ENCODE measurements at regions not wholly inside any gene's neighbourhood (a gene's known extent, or its start where the extent isn't known, plus 50 kb on each side); places are given as distances from the start of the nearest gene placed in this dataset.

DNA sequence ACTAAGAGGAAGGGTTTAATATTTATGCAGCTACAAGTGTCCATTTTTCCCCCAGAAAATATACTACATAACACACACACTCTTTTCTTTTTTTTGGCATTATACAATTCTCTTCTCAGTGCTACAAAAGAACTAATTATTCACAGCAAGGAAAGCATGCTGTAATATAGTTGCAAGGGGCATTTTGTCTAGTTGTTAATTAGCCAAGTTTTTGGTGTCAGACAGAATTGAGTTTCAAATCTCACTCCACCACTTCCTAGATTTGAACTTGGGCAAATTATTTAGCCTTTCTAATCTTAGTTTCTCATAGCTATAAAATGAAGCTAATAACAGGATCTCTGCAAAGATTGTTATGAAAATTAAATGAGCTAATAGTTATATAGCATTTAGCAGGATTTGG lies 60.0 kb upstream of the VTCN1 start:
- Histone ChIP-seq H3K4me1 (replicated peaks) (no peaks in the 10 kb centered on the region), H3K9me3 (no peaks in the 10 kb centered on the region), H3K4me3 (no peak overlapping the region), H3K36me3 (no peaks in the 10 kb centered on the region), H3K27ac (no peak overlapping the region), H3K27me3 (replicated peaks; ENCODE audit: insufficient read depth) (no peaks in the 10 kb centered on the region)
- no peak for TF ChIP-seq POLR2A (IDR thresholded peaks at IDR 0.05)
- TF ChIP-seq, protein P1, sequence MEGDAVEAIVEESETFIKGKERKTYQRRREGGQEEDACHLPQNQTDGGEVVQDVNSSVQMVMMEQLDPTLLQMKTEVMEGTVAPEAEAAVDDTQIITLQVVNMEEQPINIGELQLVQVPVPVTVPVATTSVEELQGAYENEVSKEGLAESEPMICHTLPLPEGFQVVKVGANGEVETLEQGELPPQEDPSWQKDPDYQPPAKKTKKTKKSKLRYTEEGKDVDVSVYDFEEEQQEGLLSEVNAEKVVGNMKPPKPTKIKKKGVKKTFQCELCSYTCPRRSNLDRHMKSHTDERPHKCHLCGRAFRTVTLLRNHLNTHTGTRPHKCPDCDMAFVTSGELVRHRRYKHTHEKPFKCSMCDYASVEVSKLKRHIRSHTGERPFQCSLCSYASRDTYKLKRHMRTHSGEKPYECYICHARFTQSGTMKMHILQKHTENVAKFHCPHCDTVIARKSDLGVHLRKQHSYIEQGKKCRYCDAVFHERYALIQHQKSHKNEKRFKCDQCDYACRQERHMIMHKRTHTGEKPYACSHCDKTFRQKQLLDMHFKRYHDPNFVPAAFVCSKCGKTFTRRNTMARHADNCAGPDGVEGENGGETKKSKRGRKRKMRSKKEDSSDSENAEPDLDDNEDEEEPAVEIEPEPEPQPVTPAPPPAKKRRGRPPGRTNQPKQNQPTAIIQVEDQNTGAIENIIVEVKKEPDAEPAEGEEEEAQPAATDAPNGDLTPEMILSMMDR (IDR thresholded peaks at IDR 0.05): no peak
- TF ChIP-seq POLR2AphosphoS5 (IDR thresholded peaks at IDR 0.05): no peak
- DNase-seq (ENCODE audit: low spot score): no peak
- intact Hi-C loops (cut with DNase I): no loop called here

DNA sequence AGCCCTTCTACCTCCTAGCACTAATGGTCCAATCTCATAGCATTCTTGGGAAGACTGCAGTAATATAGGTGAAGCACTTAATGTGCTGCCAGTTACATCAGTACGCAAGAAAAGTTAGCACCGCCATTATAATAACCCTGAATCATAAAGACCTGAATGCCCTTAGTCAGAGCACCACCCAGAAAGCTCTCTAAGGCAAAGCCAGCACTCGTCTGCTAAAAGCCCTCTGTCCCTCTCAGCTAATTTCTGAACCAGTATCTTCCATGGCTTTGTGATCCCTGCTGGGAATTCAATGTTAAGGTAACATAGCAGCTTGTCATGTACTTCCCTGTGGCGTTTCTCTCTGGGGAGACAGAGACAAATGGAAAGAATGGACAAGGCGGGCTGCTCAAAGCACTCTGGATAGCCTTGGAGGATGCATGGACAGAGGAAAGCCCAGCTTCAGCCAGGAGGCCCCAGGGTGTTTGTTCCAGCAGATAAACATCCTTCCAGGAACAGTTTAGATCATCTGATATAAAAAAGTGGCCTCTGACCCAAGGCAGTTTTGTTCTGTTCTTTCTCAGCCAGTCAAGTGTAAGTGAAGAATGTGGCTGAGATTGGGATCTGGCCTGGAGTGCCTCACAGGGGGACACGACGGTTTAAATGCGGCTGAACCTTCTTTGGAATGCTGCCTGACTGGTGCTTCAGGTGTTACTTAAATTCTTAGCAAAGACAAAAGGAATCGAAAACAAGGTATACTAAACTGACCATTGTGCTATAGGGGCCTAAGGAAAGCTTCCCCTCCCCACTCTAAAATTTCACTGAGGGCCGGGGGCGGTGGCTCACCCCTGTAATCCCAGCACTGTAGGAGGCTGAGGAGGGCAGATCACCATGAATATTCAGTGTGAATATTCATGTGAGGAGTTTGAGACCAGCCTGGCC lies 58.1 kb upstream of the VTCN1 start:
- TF ChIP-seq POLR2A (IDR thresholded peaks at IDR 0.05) (no peak), POLR2AphosphoS5 (IDR thresholded peaks at IDR 0.05) (peak; percentile 35)
- H3K27ac ChIP-seq: no peak overlapping the region
- no peaks in the 10 kb centered on the region for H3K9me3 ChIP-seq
- H3K4me3 ChIP-seq: no peak overlapping the region
- intact Hi-C loops (cut with DNase I): loop anchor here (1.0 kb wide), 1 partner anchor 8 kb away; no protein-coding TSS in a partner anchor
- no peaks in the 10 kb centered on the region for H3K4me1 ChIP-seq (replicated peaks)
- WGBS: 30% methylated on average over 11 of the region's 11 CpGs
- peak; percentile 64 for DNase-seq (ENCODE audit: low spot score)
- no peaks in the 10 kb centered on the region for H3K27me3 ChIP-seq (replicated peaks; ENCODE audit: insufficient read depth)
- H3K36me3 ChIP-seq: no peaks in the 10 kb centered on the region

DNA sequence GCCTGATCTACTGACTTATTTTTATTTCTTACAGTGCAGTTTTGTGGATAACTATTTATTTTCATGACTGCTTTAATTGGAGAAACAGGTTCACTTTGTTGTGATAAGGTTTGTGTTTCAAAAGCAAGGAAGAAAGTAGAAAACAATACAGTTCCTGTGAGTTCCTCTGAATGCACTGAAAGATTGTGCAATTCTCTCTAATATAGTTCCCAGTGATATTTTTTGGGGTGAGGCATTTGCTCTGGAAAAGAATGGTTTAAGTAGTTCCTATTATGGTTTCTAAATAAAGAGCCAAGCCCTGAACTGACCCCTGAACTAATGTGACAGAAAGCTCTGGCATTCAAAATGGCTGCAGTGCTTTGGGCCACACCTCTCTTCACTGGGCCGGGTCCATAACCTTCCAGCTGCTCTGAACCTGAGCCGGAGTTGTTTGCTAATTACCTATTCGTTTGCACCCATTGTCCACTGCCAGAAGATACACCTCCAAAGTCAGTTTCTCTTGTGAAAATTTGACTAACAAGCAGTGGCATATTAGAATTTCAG lies 56.6 kb upstream of the VTCN1 start:
- Histone ChIP-seq H3K4me1 (replicated peaks) (no peaks in the 10 kb centered on the region), H3K27me3 (replicated peaks; ENCODE audit: insufficient read depth) (no peaks in the 10 kb centered on the region), H3K27ac (no peak overlapping the region), H3K9me3 (no peaks in the 10 kb centered on the region), H3K36me3 (no peaks in the 10 kb centered on the region), H3K4me3 (no peak overlapping the region)
- WGBS: 86% methylated on average over 3 of the region's 3 CpGs
- TF ChIP-seq, protein P1 (IDR thresholded peaks at IDR 0.05): no peak
- TF ChIP-seq POLR2A (IDR thresholded peaks at IDR 0.05) (no peak), POLR2AphosphoS5 (IDR thresholded peaks at IDR 0.05) (no peak)
- intact Hi-C loops (cut with DNase I): no loop called here
- no peak for DNase-seq (ENCODE audit: low spot score)

DNA sequence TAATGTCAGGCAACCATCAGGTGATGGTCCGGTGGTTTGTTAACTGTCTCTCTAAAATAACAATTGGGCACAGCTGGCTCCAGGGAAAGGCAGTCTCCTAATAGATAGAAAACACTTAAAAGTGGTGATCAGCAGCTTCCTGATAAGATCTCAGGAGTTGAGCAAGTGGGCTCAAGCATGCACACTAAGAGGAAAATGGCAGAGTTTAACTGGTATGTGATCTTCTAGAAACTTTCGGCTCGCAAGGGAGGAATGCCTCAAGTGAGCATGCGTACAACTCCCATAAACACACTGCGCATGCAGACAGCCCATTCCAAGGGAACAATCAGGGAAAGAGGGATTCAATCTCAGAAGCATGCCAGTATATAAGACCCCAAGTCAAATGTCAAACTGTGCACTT lies 52.2 kb upstream of the VTCN1 start:
- Histone ChIP-seq H3K27ac (no peak overlapping the region), H3K4me1 (replicated peaks) (no peaks in the 10 kb centered on the region), H3K4me3 (no peak overlapping the region), H3K9me3 (no peaks in the 10 kb centered on the region), H3K27me3 (replicated peaks; ENCODE audit: insufficient read depth) (no peaks in the 10 kb centered on the region), H3K36me3 (no peaks in the 10 kb centered on the region)
- intact Hi-C loops (cut with DNase I): no loop called here
- TF ChIP-seq, protein P1 (IDR thresholded peaks at IDR 0.05): no peak
- TF ChIP-seq POLR2AphosphoS5 (IDR thresholded peaks at IDR 0.05): no peak
- TF ChIP-seq POLR2A (IDR thresholded peaks at IDR 0.05): no peak
- no peak for DNase-seq (ENCODE audit: low spot score)
- WGBS: 84% methylated on average over 5 of the region's 5 CpGs

DNA sequence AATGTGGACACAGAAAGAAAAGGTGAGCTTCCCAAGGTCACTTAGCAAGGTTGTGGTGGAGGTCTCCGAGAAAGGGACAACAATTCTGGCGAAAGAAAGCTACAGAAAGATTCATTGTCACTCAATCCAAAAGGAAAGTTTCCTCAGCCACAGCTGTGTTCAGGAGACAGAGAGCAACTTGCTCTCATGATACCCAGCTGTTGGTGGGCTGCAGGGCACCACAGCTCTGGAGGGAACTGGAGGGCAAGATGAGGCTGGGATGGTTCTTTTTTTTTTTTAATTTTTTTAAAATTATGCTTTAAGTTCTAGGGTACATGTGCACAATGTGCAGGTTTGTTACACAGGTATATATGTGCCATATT lies 50.7 kb upstream of the VTCN1 start:
- intact Hi-C loops (cut with DNase I): no loop called here
- H3K4me1 ChIP-seq (replicated peaks): no peaks in the 10 kb centered on the region
- TF ChIP-seq POLR2A (IDR thresholded peaks at IDR 0.05): no peak
- no peak for TF ChIP-seq POLR2AphosphoS5 (IDR thresholded peaks at IDR 0.05)
- TF ChIP-seq, protein P1 (IDR thresholded peaks at IDR 0.05): no peak
- H3K9me3 ChIP-seq: no peaks in the 10 kb centered on the region
- H3K27ac ChIP-seq: no peak overlapping the region
- H3K27me3 ChIP-seq (replicated peaks; ENCODE audit: insufficient read depth): no peaks in the 10 kb centered on the region
- WGBS: 92% methylated on average over 2 of the region's 2 CpGs
- no peak overlapping the region for H3K4me3 ChIP-seq
- no peaks in the 10 kb centered on the region for H3K36me3 ChIP-seq
- no peak for DNase-seq (ENCODE audit: low spot score)
